A549 (cell line): ENCODE measurements at regions not wholly inside any gene's neighbourhood (a gene's known extent, or its start where the extent isn't known, plus 50 kb on each side); places are given as distances from the start of the nearest gene placed in this dataset.

Source experiments
- ATAC-seq, 2 experiments: fragments of 200-7000 bp in 1 of 2; fragments of >200 bp in 1 of 2; cut with Nextera tagmentation in 1 of 2; cut with Tn5 transposase in 1 of 2; 3 replicates each; pipeline versions ENCODE4 v1.8.0 to v1.9.1; 2018 to 2020; ENCODE audit warnings: mild to moderate bottlenecking in 1 of 2, moderate library complexity in 1 of 2
- CTCF ChIA-PET: fragments of 300-600 bp; sonication (Branson Sonifier 250); formaldehyde crosslinking; extraction: SDS; loops from one replicate; lab custom pipeline; 2021; ENCODE audit warnings: antibody characterized with exemption, inconsistent platforms; lab: Yijun Ruan, JAX
- POLR2A ChIA-PET: fragments of 350-600 bp; formaldehyde crosslinking; extraction: SDS; loops from one replicate; lab custom pipeline; 2021; ENCODE audit warnings: antibody characterized with exemption, inconsistent platforms; lab: Yijun Ruan, JAX
- DNase-seq, 2 experiments: peaks; one replicate each; pipeline versions ENCODE4 v3.0.0 to v3.0.0-alpha.2; 2011 to 2016; ENCODE audit warnings: low read depth in 1 of 2, low spot score in 1 of 2
- FAIRE-seq: peaks from 2 replicates; lab custom pipeline; 2011; peaks lifted over from hg19 to GRCh38; lab: Jason Lieb, UNC
- H3K27ac ChIP-seq, 2 experiments: fragments of >200 bp; sonication (Bioruptor Twin); formaldehyde crosslinking; 3 replicates each; pipeline ENCODE4 v1.5.1; 2016 to 2017
- H3K4me1 ChIP-seq: fragments of >200 bp; sonication (Bioruptor Twin); formaldehyde crosslinking; 3 replicates; pipeline ENCODE4 v1.6.1; 2016
- H3K4me2 ChIP-seq: fragments of >200 bp; sonication (Bioruptor Twin); formaldehyde crosslinking; 3 replicates; pipeline ENCODE4 v1.6.1; 2016
- H3K4me3 ChIP-seq: fragments of >200 bp; sonication (Bioruptor Twin); formaldehyde crosslinking; 3 replicates; pipeline ENCODE4 v1.5.1; 2016
- H3K9me3 ChIP-seq: fragments of >200 bp; sonication (Bioruptor Twin); formaldehyde crosslinking; 3 replicates; pipeline ENCODE4 v1.6.1; 2016
- CBX8 ChIP-seq: fragments of 200-600 bp; sonication (generic); IDR thresholded peaks from 2 replicates; pipeline ENCODE4 v1.6.1; 2016
- CHD2 ChIP-seq: fragments of 150-350 bp; IDR thresholded peaks from 2 replicates; pipeline ENCODE4 v1.6.1; 2014; ENCODE audit warnings: low read length; ENCODE audit not compliant: partially characterized antibody
- CTCF ChIP-seq: fragments of >200 bp; sonication (Bioruptor Twin); formaldehyde crosslinking; IDR thresholded peaks from 3 replicates; pipeline ENCODE4 v1.5.1; 2016
- EHF ChIP-seq: fragments of 250-450 bp; sonication (Bioruptor Pico); IDR thresholded peaks from 2 replicates; pipeline ENCODE4 v1.5.0; 2020; ENCODE audit warnings: mild to moderate bottlenecking
- ESRRA ChIP-seq: fragments of 150-350 bp; IDR thresholded peaks from 2 replicates; pipeline ENCODE4 v1.6.1; 2014; ENCODE audit warnings: mild to moderate bottlenecking, low read length, borderline replicate concordance
- FOSB ChIP-seq: fragments of 250-450 bp; sonication (Bioruptor Pico); IDR thresholded peaks from 2 replicates; pipeline ENCODE4 v1.5.0; 2020; ENCODE audit warnings: mild to moderate bottlenecking, moderate library complexity
- FOSL2 ChIP-seq, 2 experiments: fragments of 450-650 bp in 1 of 2; fragments of >200 bp in 1 of 2; sonication (Bioruptor Twin) in 1 of 2; formaldehyde crosslinking; IDR thresholded peaks; 2 replicates each; pipeline versions ENCODE4 v1.5.0 to v1.6.1; 2016 to 2020; ENCODE audit warnings: mild to moderate bottlenecking in 1 of 2, moderate library complexity in 1 of 2
- GATA3 ChIP-seq: IDR thresholded peaks from 2 replicates; pipeline ENCODE4 v1.6.1; 2012; ENCODE audit warnings: borderline replicate concordance
- HOXB13 ChIP-seq: fragments of 250-450 bp; sonication (Bioruptor Pico); IDR thresholded peaks from 2 replicates; pipeline ENCODE4 v1.5.0; 2020; ENCODE audit warnings: low read depth, mild to moderate bottlenecking, moderate library complexity
- HOXB5 ChIP-seq: fragments of 250-450 bp; sonication (Bioruptor Pico); IDR thresholded peaks from 2 replicates; pipeline ENCODE4 v1.5.0; 2020; ENCODE audit warnings: mild to moderate bottlenecking, moderate library complexity
- KDM5A ChIP-seq: fragments of 200-600 bp; sonication (generic); IDR thresholded peaks from 2 replicates; pipeline ENCODE4 v1.6.1; 2016; ENCODE audit warnings: antibody characterized with exemption, mild to moderate bottlenecking
- MAFK ChIP-seq: fragments of 450-650 bp; IDR thresholded peaks from 2 replicates; pipeline ENCODE4 v1.6.1; 2014; ENCODE audit not compliant: partially characterized antibody
- MAZ ChIP-seq: fragments of 150-350 bp; IDR thresholded peaks from 2 replicates; pipeline ENCODE4 v1.6.1; 2014; ENCODE audit warnings: antibody characterized with exemption, low read depth, low read length, borderline replicate concordance
- PHF8 ChIP-seq: fragments of 200-600 bp; sonication (generic); IDR thresholded peaks from 2 replicates; pipeline ENCODE4 v1.6.1; 2016; ENCODE audit warnings: low read depth, mild to moderate bottlenecking, antibody characterized with exemption, moderate library complexity, borderline replicate concordance
- POLR2AphosphoS2 ChIP-seq: conservative IDR thresholded peaks from 2 replicates; pipeline ENCODE4 v1.6.1; 2012; ENCODE audit warnings: low read length, improper control_type of control experiment, inconsistent platforms
- RAD21 ChIP-seq, 2 experiments: fragments of >200 bp in 1 of 2; sonication (Bioruptor Twin) in 1 of 2; formaldehyde crosslinking in 1 of 2; IDR thresholded peaks in 1 of 2; conservative IDR thresholded peaks in 1 of 2; 2 replicates in 1 of 2; 3 replicates in 1 of 2; pipeline ENCODE4 v1.6.1; 2012 to 2018; ENCODE audit warnings: inconsistent platforms in 1 of 2
- RARB ChIP-seq: fragments of 250-450 bp; sonication (Bioruptor Pico); IDR thresholded peaks from 2 replicates; pipeline ENCODE4 v1.8.0; 2021; ENCODE audit warnings: mild to moderate bottlenecking, moderate library complexity
- TFCP2L1 ChIP-seq: fragments of 250-450 bp; sonication (Bioruptor Pico); IDR thresholded peaks from 2 replicates; pipeline ENCODE4 v1.5.0; 2021; ENCODE audit warnings: mild to moderate bottlenecking
- TP53 ChIP-seq: fragments of 250-450 bp; sonication (Bioruptor Pico); IDR thresholded peaks from 2 replicates; pipeline ENCODE4 v1.5.0; 2021; ENCODE audit warnings: mild to moderate bottlenecking, moderate library complexity
- USF2 ChIP-seq: fragments of 450-650 bp; IDR thresholded peaks from 2 replicates; pipeline ENCODE4 v1.6.1; 2014; ENCODE audit warnings: antibody characterized with exemption
- ZC3H11A ChIP-seq: fragments of 450-650 bp; IDR thresholded peaks from 2 replicates; pipeline ENCODE4 v1.6.1; 2014; ENCODE audit warnings: antibody characterized with exemption, mild to moderate bottlenecking
- ZFP36 ChIP-seq: fragments of 450-650 bp; IDR thresholded peaks from 2 replicates; pipeline ENCODE4 v1.6.1; 2014; ENCODE audit warnings: borderline replicate concordance; ENCODE audit not compliant: partially characterized antibody
- ZSCAN20 ChIP-seq: fragments of 250-450 bp; sonication (Bioruptor Pico); IDR thresholded peaks from 2 replicates; pipeline ENCODE4 v1.8.0; 2022; ENCODE audit warnings: mild to moderate bottlenecking, moderate library complexity
- WGBS: methylation state at CpG from one replicate; pipeline ENCODE4 v1.1.6; 2017; ENCODE audit errors: missing lambda C conversion rate; 5-methylcytosine and 5-hydroxymethylcytosine counted together
- TF ChIP-seq, protein P1 (sequence below): IDR thresholded peaks from 2 replicates; pipeline ENCODE4 v1.6.1; 2012
- TF ChIP-seq, protein P2 (sequence below): IDR thresholded peaks from 2 replicates; pipeline ENCODE4 v1.6.1; 2012; ENCODE audit warnings: low read depth, borderline replicate concordance
- TF ChIP-seq, protein P3 (sequence below): fragments of 250-450 bp; sonication (Bioruptor Pico); IDR thresholded peaks from 2 replicates; pipeline ENCODE4 v1.5.0; 2020; ENCODE audit warnings: low read depth, mild to moderate bottlenecking, moderate library complexity
- TF ChIP-seq, protein P4 (sequence below): fragments of >200 bp; sonication (Bioruptor Twin); formaldehyde crosslinking; IDR thresholded peaks from 3 replicates; pipeline ENCODE4 v1.6.1; 2016

- no peak overlapping the region for H3K27ac ChIP-seq
- TF ChIP-seq GATA3: no peak
- no peak for TF ChIP-seq PHF8
- TF ChIP-seq TP53 (CRISPR knock-in tag): no peak
- TF ChIP-seq USF2: no peak
- TF ChIP-seq CHD2: no peak
- TF ChIP-seq KDM5A: no peak
- TF ChIP-seq MAZ: no peak
- TF ChIP-seq ESRRA: no peak
- no peak for TF ChIP-seq EHF (CRISPR knock-in tag)
- FAIRE-seq (no peak), ATAC-seq (no peak), DNase-seq (no peak)
- H3K4me1 ChIP-seq: 0 out of 3 replicates have a peak, but pooled peaks cover 5% of the 10 kb centered on the region
- POLR2A ChIA-PET: no interaction called here
- H3K4me2 ChIP-seq: no peak overlapping the region
- no peaks in the 10 kb centered on the region for H3K9me3 ChIP-seq
- CTCF ChIA-PET: no interaction called here
- 40% methylated on average over 1 of the region's 1 CpG for WGBS
- H3K4me3 ChIP-seq: no peak overlapping the region
Observed at GRCh38 chr18:55114876-55115275, 155.6 kb upstream of the CCDC68 start.

DNA sequence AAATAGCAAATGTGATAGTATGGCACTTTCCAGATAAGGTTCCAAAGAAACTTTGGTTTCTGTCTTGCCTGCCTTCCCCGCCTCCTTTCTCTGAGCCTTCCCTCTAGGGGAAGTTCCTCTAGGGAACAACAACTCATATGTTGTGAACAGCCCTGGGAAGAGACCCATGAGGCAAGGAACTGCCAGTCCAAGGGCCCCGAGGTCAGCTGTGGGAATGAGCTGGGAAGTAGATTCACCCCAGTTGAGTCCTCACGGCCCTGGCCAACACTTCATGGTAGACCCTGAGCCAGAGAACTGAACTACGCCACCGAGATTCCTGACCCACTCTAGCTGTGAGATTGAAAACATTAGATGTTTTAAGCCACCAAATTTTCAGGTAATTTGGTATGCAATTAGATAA, 154.5 kb upstream of the CCDC68 start:
- no peak for FAIRE-seq
- H3K4me1 ChIP-seq: 0 out of 3 replicates have a peak, but pooled peaks cover under 1% of the 10 kb centered on the region
- CTCF ChIA-PET: interaction anchor here (0.7 kb wide), 2 partner anchors 17 to 33 kb away, joined by 3 read pairs; no protein-coding TSS in a partner anchor
- 70% methylated on average over 5 of the region's 5 CpGs for WGBS
- no peak for ATAC-seq
- H3K4me3 ChIP-seq: no peak overlapping the region
- TF ChIP-seq TP53 (CRISPR knock-in tag) (no peak), CBX8 (no peak), FOSB (no peak), FOSL2 (IDR thresholded peaks at IDR 0.05) (no peak), FOSL2 (CRISPR knock-in tag; IDR thresholded peaks at IDR 0.05) (no peak), POLR2AphosphoS2 (no peak), EHF (CRISPR knock-in tag) (no peak), ZFP36 (no peak), KDM5A (no peak)
- TF ChIP-seq, protein P1, sequence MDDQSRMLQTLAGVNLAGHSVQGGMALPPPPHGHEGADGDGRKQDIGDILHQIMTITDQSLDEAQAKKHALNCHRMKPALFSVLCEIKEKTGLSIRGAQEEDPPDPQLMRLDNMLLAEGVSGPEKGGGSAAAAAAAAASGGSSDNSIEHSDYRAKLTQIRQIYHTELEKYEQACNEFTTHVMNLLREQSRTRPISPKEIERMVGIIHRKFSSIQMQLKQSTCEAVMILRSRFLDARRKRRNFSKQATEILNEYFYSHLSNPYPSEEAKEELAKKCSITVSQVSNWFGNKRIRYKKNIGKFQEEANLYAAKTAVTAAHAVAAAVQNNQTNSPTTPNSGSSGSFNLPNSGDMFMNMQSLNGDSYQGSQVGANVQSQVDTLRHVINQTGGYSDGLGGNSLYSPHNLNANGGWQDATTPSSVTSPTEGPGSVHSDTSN: no peak
- H3K27ac ChIP-seq: no peak overlapping the region
- no peak overlapping the region for H3K4me2 ChIP-seq
- DNase-seq: no peak
- no peaks in the 10 kb centered on the region for H3K9me3 ChIP-seq
- POLR2A ChIA-PET: no interaction called here

DNA sequence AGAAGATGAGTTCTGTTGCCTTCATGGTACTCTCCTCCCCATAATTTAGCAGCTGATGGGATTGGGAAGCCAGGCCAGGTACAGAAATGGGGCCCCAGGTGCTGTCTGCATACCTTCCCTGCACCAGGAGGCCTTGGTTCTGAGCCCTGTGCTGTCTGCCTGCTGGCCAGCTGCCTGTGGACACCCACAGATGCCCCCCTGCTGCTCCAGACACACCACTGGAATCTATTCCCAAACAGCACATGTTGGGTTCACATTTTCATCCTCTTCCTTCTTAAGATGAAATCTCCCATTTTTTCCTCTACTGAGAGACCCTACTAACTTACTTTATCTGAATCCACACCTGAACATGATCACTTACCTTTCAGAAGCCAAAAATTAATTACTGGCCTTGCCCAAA, 152.0 kb upstream of the CCDC68 start:
- POLR2A ChIA-PET: no interaction called here
- FAIRE-seq (no peak), DNase-seq (no peak), ATAC-seq (no peak)
- Histone ChIP-seq H3K4me3 (no peak overlapping the region), H3K4me1 (no peaks in the 10 kb centered on the region), H3K27ac (no peak overlapping the region), H3K4me2 (no peak overlapping the region), H3K9me3 (no peaks in the 10 kb centered on the region)
- CTCF ChIA-PET: no interaction called here
- TF ChIP-seq FOSL2 (IDR thresholded peaks at IDR 0.05) (no peak), FOSL2 (CRISPR knock-in tag; IDR thresholded peaks at IDR 0.05) (no peak), CBX8 (no peak), ZSCAN20 (CRISPR knock-in tag) (no peak), USF2 (no peak), TFCP2L1 (CRISPR knock-in tag) (no peak), RAD21 (conservative IDR thresholded peaks at IDR 0.05 in 1 of 2, IDR thresholded peaks at IDR 0.05 in 1 of 2) (no peak), PHF8 (no peak), ZC3H11A (no peak), MAFK (no peak), CTCF (no peak), RARB (CRISPR knock-in tag) (no peak), HOXB13 (CRISPR knock-in tag) (no peak), HOXB5 (CRISPR knock-in tag) (no peak)
- TF ChIP-seq, protein P2, sequence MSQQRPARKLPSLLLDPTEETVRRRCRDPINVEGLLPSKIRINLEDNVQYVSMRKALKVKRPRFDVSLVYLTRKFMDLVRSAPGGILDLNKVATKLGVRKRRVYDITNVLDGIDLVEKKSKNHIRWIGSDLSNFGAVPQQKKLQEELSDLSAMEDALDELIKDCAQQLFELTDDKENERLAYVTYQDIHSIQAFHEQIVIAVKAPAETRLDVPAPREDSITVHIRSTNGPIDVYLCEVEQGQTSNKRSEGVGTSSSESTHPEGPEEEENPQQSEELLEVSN: no peak
- TF ChIP-seq, protein P3, sequence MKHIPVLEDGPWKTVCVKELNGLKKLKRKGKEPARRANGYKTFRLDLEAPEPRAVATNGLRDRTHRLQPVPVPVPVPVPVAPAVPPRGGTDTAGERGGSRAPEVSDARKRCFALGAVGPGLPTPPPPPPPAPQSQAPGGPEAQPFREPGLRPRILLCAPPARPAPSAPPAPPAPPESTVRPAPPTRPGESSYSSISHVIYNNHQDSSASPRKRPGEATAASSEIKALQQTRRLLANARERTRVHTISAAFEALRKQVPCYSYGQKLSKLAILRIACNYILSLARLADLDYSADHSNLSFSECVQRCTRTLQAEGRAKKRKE (CRISPR knock-in tag): no peak
- TF ChIP-seq, protein P4, sequence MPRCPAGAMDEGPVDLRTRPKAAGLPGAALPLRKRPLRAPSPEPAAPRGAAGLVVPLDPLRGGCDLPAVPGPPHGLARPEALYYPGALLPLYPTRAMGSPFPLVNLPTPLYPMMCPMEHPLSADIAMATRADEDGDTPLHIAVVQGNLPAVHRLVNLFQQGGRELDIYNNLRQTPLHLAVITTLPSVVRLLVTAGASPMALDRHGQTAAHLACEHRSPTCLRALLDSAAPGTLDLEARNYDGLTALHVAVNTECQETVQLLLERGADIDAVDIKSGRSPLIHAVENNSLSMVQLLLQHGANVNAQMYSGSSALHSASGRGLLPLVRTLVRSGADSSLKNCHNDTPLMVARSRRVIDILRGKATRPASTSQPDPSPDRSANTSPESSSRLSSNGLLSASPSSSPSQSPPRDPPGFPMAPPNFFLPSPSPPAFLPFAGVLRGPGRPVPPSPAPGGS: no peak
